ENCODE measurements at regions not wholly inside any gene's neighbourhood (a gene's known extent, or its start where the extent isn't known, plus 50 kb on each side); places are given as distances from the start of the nearest gene placed in this dataset.
A peak's percentile ranks its signal among the peaks of the same experiment; 100 is the strongest.
"Not testable (repeated sequence)": the region's sequence is repeated elsewhere in the genome, so short reads cannot be mapped to it uniquely, and the experiment has no call there.

- DNase-seq (ENCODE audit: low read depth) = no peak
- TF ChIP-seq CTCF (IDR thresholded peaks at IDR 0.05; ENCODE audit: control insufficient read depth, insufficient read depth, low read depth, low read length, missing control alignments) = no peak
- H3K4me3 ChIP-seq (ENCODE audit: control insufficient read depth, low read depth, low read length) = no peak overlapping the region
These were observed 52.7 kb downstream of the COL6A6 start for GRCh38 chr3:130569461-130570365.

GRCh38 chr3:130572769-130573168, 55.8 kb downstream of the COL6A6 start:
- DNase-seq (ENCODE audit: low read depth) = no peak
- TF ChIP-seq CTCF (IDR thresholded peaks at IDR 0.05; ENCODE audit: control insufficient read depth, insufficient read depth, low read depth, low read length, missing control alignments) = no peak
- no peak overlapping the region for H3K4me3 ChIP-seq (ENCODE audit: control insufficient read depth, low read depth, low read length)

GRCh38 chr3:130576375-130577266, 59.6 kb downstream of the COL6A6 start:
- peak; percentile 10 for DNase-seq (ENCODE audit: low read depth)
- TF ChIP-seq CTCF (IDR thresholded peaks at IDR 0.05; ENCODE audit: control insufficient read depth, insufficient read depth, low read depth, low read length, missing control alignments) = no peak
- no peak overlapping the region for H3K4me3 ChIP-seq (ENCODE audit: control insufficient read depth, low read depth, low read length)

GRCh38 chr3:130582457-130583153, 65.6 kb downstream of the COL6A6 start:
- no peak overlapping the region for H3K4me3 ChIP-seq (ENCODE audit: control insufficient read depth, low read depth, low read length)
- TF ChIP-seq CTCF (IDR thresholded peaks at IDR 0.05; ENCODE audit: control insufficient read depth, insufficient read depth, low read depth, low read length, missing control alignments) = no peak
- no peak for DNase-seq (ENCODE audit: low read depth)

GRCh38 chr3:130594749-130595148, 77.8 kb downstream of the COL6A6 start:
- DNase-seq (ENCODE audit: low read depth); H3K4me3 ChIP-seq (ENCODE audit: control insufficient read depth, low read depth, low read length): not testable (repeated sequence)

GRCh38 chr3:130596484-130596883, 79.5 kb downstream of the COL6A6 start:
- DNase-seq (ENCODE audit: low read depth) = no peak
- H3K4me3 ChIP-seq (ENCODE audit: control insufficient read depth, low read depth, low read length) = no peak overlapping the region
- no peak for TF ChIP-seq CTCF (IDR thresholded peaks at IDR 0.05; ENCODE audit: control insufficient read depth, insufficient read depth, low read depth, low read length, missing control alignments)

Measured in AG09309 (cell line).